Endothelial cell of hepatic sinusoid (primary cell): ENCODE measurements at regions not wholly inside any gene's neighbourhood (a gene's known extent, or its start where the extent isn't known, plus 50 kb on each side); places are given as distances from the start of the nearest gene placed in this dataset.

Source experiments
- in situ Hi-C: cut with HindIII; loops from 2 replicates; pipeline ENCODE4 v1.10.0; 2017; ENCODE audit warnings: low sequenced_read_pairs

DNA sequence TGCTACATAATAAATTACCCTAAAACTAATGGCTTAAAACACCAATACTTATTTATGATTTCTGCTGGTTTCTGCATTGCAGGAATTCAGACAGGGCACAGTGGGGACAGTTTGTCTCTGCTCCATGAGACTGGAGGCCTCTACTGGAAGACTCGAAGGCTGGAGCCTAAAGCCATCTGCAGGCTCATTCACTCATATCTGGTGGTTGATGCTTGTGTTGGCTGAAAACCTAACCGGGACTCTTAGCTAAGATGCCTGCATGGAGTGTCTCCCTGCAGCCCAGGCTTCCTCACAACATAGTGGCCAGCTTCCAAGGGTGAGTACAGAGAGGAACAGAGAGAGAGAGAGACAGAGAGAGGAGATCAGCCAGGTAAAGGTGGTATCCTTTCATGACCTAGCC is 195.5 kb upstream of the FOXA2 start:
- in situ Hi-C loops: no loop called here

DNA sequence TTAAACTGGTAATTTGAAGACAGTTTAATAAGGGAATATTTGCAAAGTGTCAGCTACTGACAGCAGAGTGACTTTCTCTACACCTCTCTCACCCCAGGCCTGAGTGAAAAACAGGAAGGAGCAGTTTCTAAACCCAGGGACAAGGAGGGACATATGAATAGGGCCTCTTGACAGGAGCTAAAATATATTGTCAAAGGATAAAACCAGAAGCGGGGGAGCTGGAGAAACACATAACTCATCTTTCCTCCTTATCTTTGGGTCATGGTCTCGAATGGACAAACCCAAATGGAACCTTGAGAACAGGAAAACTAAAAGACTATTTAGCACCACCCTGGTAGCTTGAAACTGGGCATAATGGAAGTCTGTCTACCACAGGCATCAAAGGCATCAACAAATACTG is 197.5 kb upstream of the FOXA2 start:
- in situ Hi-C loops: no loop called here

DNA sequence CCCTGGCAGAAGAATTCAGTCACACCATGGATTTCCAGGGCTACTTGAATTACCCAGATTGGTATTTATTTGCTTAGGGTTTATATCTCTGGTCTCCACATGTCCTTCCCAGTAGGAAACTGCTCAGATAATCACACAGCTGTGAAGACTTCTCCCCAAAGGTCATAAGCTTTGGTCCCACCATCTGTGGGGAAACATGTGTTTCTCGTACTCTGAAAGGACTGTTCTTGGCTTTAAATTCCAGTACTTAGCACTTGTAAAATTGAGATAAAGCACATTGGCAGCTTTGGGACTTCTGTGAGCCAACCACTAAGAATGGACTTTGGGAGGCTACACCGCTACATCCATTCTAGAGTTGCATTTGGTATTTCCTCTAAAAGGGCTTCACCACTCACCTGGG is 205.3 kb upstream of the FOXA2 start:
- in situ Hi-C loops: no loop called here

DNA sequence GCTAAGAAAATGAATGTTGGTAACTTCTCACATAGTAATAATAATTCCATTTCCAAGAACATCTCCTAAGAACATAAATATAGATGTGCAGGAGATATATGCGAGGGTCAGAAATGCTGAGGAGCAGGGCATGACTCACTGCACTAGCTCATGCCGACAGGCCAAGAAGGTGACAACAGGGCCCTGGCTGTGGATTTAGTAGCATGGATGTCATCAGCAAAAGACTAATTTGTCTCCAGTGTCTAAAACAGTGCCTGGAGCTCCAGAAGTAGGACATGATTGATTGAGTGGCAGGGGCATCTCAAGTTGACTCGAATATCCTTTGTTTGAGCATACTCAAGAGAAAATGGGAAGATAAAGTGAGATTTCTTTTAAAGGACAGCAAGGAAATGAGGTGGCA is 207.0 kb upstream of the FOXA2 start:
- in situ Hi-C loops: no loop called here

DNA sequence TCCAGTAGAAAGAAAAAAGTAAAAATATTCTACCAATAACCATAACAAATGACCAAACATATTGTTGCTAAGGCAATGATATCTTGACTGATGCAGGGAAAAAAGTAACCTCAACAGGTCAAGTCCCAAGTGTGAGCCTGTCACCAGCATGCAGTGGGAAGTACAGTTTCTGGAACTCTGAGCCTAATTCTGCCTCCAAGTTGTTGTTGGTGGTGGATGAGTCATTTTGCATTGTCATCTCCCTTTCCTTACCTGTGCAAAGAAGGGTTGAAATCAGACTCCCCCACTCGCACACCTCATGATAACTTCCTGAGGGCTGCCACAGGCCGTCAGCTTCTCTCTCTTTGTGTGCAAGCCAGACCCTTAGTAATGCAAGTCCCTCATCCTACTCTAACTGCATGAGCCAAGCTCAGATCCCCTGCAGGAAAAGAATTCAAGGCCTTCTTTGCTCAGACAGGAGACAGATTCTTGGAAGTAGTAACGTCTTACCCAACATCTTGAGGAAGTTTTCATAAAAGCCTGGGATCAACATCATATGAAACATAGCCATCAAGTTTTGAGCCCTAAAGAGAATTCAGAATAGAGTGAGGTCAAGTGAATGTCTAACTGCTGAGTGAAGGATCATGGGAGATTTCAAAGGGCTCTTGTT is 207.6 kb upstream of the FOXA2 start:
- in situ Hi-C loops: no loop called here

DNA sequence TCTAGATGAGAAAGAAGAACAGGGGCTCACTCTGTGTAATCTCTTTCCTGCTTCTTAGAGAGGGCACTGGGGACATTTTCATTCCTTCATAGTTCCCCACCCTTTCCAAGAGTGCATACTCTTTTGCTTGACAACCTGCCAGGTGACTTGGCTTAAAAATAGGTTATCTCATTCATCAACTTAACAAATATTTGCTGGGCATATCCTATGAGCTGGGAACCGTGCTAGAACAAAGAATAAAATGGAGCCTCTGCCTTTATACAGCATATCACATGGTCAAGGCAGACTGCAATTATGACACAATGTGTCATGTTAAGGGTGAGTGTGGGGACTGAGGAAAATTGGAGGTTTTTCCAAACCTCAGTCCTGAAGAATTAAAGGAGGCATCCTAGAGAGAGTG is 209.8 kb upstream of the FOXA2 start:
- in situ Hi-C loops: no loop called here

DNA sequence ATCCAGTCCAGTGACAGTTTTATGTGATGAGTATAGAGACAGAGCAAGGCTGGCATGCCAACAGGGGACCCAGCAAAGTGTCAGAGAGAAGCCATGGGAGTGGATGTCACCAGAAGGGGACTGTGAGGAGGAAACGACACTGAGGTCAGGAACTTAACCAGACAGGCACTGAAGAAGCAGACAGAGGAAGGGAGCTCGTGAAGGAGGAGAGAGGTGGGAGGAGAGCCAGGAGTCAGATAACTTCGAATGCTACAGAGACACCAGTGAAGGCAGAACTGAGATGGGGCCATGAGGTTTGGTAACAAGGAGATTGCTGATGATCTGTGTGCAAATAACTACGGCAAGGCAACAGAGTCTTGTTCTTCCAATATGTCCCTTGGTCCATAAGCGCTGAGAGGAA is 211.1 kb upstream of the FOXA2 start:
- in situ Hi-C loops: no loop called here

DNA sequence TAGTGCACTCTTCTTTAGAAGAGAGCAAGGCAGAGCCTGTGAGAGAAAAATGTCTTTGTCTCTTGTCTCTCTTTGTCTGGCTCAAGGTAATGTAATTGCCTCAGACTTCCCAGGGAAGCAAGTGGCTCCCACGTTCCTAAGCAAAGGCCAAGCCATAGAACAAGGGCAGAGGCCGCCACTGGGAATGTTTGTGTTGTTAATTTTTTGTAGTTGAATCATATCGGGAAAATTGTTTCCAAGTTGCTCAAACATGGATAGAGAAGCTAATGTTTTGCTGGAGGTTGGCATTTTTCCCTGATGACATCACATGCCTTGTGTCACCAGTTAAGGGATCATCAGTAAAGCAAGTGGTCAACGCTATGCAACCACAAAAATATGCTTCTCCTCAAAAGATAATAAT is 211.5 kb upstream of the FOXA2 start:
- in situ Hi-C loops: no loop called here

DNA sequence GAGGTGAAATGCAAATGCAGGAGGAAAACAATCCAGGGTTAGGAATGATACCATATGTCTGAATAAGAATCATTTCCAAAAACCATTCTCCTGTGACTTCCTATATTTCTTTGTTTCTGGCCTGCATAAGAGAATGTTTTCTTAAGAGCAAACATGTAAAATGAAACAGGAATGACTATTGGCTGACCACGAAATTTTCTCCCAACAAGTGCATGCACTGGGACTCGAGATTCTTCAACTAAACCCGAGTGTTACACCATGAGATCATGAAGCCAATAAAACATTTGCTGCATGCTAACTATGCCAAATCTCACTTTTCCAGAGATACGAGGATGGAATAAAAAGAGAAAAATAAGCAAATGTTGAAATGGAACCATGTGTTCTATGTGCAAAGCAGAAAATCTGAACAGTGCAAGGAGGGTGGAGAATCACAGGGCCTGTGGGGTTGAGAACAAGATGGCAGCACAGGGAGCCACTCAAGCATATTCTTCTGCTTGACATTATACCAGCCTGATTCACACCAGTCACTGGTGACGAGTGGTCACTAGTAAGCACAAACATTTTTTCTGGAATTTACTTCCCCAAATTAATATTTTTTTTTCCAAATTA is 212.2 kb upstream of the FOXA2 start:
- in situ Hi-C loops: no loop called here

DNA sequence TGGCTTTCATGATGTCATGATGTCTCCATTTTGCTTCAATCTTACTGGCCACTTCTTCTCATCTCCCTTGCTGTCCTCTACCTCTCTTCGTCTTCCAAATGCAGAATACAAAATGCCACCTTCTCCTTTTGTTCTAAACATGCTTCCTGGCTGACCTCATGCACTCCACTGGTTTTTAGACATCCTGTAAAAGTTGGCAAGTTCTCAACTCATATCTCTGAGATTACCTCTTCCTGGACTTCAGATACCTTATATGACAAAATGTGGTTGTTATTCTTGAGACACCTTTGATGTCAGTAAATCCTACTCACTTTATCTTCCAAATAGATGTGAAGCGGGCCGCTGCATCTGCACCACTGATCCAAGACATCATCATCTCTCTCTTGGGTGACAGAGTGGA is 212.7 kb upstream of the FOXA2 start:
- in situ Hi-C loops: no loop called here

DNA sequence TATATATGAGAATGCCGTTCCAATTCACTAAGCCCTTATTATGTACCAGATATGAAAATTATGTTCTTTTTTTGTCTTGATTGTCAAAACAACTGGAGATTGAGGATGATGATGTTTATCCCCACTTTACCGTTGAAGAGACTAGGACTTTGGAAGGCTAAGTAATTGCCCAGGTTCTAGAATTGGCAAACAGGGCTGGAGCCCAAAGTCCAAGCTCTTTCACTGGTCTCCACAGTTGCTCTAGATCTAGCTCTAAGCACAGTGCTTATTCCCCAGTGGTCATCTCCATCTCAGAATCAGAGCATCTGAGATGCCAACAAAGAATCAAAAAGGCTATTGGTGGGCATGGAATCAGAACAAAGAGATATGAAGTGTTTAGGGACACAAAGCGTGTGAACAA is 215.3 kb upstream of the FOXA2 start:
- in situ Hi-C loops: no loop called here

DNA sequence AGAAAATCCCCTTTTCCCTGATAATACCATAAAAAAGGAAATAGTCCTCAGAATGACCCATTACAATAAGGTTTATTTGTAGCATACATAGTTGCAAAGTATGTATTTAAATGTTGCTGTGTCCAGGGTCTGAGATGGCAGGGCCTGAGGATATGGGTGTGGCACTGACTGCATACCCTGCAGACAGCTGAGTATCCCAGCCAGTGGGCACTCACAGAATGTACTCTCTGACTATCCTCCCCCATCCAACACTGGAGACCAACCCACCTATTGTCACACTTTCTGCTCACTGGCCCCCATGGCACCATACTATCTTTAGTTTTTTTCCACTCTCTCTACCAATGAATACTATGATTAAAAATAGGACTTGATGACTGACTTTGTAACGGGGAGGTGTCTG is 215.8 kb upstream of the FOXA2 start:
- in situ Hi-C loops: no loop called here

DNA sequence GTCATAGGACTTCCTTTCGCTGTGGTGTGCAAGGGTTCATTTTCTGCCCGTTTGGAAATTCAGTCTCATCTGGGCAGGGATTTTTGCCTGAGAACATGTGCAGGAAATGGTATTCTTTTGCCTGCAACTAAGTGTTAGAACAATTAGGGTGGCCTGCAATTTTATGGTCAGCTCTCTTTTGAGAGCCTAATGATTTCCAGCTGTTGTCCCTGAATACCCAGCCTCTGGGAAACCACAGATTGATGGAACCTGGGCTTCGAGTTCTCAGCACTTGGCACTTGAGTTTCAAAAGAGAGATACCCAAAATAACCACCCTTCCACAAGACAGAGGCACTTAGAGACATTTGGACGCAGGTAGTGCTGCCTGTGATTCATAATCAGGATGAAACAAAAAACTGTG is 217.2 kb upstream of the FOXA2 start:
- in situ Hi-C loops: no loop called here

DNA sequence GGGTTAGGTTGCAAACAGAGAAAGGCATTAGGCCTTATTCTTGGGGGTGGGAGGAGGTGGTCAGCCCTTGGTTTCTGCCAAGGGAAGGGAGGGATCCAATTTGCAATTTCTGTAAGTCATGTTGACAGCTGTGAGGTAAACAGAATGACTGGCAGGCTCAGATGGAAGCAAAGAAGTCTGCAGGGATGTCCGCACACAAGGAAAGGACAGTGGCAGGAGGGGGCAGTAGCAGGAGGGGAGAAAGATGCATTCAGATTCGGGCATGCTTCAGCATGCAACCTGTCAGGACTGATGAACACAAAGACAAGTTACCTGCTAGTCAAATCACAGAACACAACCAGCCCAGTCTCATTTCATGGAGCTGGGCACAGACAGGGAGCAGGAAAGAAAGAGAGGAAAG is 217.9 kb upstream of the FOXA2 start:
- in situ Hi-C loops: no loop called here

DNA sequence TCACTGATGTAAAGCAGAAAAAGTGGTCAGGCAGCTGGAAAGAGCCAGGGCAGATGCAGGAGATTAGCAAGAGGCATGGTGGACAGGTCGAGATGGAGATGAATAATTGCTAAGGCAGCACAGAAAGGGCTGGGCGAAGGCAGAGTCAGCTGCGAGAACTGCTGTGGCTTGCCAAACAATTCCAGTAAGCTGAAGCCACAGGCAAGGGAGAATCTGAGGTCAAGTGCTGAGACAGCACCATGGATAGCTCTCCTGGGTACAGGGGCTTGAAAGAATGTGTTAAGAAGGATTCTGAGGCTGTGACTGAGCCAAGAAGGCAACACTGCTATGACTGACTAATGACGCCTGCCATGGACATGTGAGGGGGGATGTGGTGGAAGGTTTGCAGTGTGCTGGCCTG is 220.8 kb upstream of the FOXA2 start:
- in situ Hi-C loops: no loop called here

DNA sequence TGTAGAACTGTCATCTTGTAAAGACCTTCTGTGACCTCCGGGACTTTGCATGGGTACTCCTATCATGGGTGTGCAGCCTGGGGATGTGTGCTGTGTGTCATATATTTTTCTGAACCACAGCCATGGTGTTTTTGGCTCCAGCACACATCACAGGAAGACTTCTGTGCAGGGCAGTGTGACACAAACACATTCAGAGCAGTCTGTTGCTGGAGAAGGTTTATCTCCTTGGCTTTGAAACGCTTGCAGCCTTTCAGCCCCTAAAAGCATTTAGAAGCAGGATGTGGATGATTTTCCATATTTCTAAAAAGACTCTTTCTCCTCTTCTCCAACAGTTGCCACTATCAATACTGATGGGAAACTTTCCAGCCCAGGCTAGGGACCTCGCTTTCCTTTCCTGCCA is 221.6 kb upstream of the FOXA2 start:
- in situ Hi-C loops: no loop called here

DNA sequence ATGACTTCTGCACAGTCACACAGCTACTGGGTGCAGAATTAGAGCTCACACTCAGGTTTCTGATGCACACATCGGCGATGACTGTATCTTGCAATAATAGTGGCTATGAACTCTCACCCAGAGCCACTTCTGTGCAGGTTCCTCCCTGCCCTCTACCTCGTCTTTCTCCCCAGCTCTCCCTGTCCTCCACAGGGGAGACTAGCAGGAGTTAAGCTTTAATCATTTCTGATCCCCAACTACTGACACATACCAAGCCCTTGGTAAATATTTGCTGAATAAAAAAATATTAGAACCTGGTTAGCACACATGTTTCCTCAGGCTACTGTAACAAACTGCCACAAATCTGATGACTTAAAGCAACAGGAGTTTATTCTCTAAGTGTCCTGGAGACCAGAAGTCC is 222.7 kb upstream of the FOXA2 start:
- in situ Hi-C loops: no loop called here

DNA sequence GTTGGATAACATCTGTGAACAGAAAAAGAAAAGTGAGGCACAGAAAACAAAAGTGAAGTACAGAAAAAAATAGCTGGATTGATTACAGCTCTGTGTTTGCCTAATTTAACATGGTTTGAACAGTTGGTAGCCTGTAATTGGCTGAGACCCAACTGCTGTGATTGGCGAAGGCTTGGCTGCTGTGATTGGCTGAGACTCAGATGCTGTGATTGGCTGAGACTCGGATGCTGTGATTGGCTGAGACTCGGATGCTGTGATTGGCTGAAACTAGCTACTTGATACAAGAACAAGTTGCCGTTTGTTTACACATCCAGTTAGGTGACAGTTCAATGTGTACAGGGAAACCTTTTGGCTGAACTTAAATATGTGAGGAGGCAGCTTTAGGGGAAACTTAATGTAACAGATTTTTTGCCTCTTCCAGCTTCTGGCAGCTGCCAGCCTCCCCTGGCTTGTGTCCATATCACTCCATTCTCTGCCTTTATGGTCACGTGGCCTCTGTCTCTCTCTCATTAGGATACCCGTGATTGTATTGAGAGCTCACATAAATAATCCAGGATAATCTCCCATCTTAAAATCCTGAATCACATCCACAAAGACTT is 223.4 kb upstream of the FOXA2 start:
- in situ Hi-C loops: no loop called here

DNA sequence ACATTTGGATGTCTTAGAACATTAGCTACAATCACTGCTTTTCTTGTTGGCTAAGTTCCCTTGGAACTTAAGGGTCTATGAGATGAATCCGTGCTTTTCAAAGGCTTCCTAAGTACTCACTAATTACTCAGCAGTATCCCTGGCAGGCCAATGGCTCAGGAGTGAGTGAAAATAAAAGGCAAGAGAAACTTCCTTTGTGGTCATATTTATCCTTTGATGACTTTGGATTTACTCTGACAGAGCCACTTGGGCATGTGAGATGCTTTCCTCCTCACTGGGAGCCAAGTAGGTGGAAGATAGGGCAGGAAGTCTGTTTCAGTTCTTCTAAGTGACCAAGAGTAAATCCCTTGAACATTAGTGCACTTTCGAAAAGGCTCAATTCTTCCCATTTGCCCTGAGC is 224.3 kb upstream of the FOXA2 start:
- in situ Hi-C loops: no loop called here

DNA sequence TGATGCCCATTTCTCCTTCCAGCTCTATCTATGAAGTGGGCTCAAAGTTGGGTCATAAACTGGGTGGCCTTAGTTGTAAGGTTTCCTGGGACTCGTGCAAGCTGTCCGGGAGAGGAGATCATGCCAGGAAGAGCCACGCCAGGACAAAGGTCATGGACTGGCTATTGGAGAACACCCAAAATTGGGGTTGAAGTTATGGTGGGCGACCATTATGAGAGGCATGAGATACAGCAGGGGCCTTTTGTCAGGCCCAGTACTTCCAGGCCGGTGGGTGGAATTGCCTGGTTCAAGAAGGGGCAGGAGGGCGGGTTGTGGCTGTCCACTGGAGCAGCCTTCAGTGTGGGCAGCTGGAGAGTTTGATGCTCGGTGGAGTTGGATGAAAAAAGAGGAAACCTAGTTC is 225.1 kb upstream of the SSTR4 start:
- in situ Hi-C loops: no loop called here

DNA sequence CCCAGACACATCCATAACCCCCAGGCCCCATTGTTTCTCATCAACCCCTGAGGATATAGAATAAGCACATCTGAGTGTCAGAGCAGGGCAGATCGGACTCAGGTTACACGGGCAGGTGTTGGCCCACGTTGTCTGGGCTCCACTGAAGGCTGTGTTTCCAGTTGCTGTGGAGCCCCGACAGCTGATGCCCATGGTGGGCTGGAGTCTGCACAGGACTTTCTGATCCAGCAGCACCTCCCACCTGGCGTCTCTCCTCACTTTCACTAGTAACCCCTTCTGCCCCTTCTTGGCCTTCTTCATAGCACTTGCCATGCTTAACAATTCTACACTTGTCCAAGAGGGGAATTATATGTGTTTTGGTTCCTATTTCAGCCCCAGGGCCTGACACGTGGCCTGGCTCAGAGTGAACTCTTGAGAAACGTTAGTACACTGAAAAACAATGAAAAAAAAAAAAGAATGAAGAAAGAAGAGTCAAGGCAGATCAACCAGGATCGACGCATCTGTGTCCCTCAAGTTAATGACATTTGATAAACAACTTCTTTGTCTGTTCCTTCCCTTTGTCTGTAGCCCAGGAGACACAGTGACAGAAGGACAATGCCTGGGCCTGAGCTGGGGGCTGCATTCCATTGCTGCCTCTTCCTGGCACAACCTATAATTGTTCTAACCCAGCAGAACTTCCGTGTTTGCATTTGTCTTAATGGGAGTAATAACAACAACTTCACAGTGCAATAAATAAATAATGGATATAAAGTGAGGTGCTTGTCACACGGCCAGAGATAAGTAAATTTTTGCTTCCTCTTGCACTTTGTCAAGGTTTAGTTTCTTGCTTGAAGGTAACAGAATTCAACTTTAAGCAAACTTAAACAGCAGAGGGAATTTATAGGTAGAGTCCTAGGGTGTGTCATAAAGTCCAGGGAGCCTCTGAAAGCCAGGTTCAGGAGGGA is 224.2 kb upstream of the SSTR4 start:
- in situ Hi-C loops: no loop called here
